ENCODE measurements at regions not wholly inside any gene's neighbourhood (a gene's known extent, or its start where the extent isn't known, plus 50 kb on each side); places are given as distances from the start of the nearest gene placed in this dataset.
A peak's percentile ranks its signal among the peaks of the same experiment; 100 is the strongest.

- CTCF ChIA-PET, result no interaction called here
- TF ChIP-seq, protein P1, sequence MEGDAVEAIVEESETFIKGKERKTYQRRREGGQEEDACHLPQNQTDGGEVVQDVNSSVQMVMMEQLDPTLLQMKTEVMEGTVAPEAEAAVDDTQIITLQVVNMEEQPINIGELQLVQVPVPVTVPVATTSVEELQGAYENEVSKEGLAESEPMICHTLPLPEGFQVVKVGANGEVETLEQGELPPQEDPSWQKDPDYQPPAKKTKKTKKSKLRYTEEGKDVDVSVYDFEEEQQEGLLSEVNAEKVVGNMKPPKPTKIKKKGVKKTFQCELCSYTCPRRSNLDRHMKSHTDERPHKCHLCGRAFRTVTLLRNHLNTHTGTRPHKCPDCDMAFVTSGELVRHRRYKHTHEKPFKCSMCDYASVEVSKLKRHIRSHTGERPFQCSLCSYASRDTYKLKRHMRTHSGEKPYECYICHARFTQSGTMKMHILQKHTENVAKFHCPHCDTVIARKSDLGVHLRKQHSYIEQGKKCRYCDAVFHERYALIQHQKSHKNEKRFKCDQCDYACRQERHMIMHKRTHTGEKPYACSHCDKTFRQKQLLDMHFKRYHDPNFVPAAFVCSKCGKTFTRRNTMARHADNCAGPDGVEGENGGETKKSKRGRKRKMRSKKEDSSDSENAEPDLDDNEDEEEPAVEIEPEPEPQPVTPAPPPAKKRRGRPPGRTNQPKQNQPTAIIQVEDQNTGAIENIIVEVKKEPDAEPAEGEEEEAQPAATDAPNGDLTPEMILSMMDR (conservative IDR thresholded peaks at IDR 0.05; ENCODE audit: low read depth), result no peak
- no peak overlapping the region for H3K27ac ChIP-seq
- DNase-seq (ENCODE audit: low spot score), result no peak
- POLR2A ChIA-PET (ENCODE audit: low non-redundant PET), result no interaction called here
Measured at GRCh38 chr10:58044072-58044471, 223.6 kb downstream of the IPMK start.

DNA sequence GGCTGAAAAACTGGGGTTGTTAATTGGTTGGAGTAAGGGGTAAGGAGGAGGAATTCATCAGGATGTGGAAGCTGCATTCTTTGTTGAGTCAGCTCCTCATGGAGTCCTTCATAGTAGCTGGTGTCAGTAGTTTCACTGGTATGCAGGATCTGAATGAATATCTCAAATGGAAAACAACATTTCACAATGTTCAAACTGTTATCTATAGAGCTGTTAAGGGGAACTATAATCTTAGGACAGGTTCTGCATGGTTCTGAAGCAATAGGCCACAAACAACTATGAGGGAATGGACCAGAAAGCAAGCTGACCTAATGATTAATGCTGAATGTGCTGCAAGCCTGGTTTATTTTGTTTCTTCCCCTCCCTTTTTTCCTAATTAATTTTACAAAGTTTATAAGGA lies 225.8 kb downstream of the IPMK start:
- CTCF ChIA-PET, result no interaction called here
- POLR2A ChIA-PET (ENCODE audit: low non-redundant PET), result no interaction called here

GRCh38 chr10:58030208-58030607 lies 237.5 kb downstream of the IPMK start:
- no peak for DNase-seq (ENCODE audit: low spot score)
- ChIA-PET CTCF (no interaction called here), POLR2A (ENCODE audit: low non-redundant PET) (no interaction called here)

More for the DNA sequence above, 225.8 kb downstream of the IPMK start:
- no peak for DNase-seq (ENCODE audit: low spot score)
- TF ChIP-seq, protein P1 (conservative IDR thresholded peaks at IDR 0.05; ENCODE audit: low read depth), result no peak
- no peak overlapping the region for H3K27ac ChIP-seq

GRCh38 chr10:58028597-58029366 lies 238.9 kb downstream of the IPMK start:
- TF ChIP-seq, protein P1 (conservative IDR thresholded peaks at IDR 0.05; ENCODE audit: low read depth), result no peak
- POLR2A ChIA-PET (ENCODE audit: low non-redundant PET), result no interaction called here
- CTCF ChIA-PET, result interaction anchor here (0.5 kb wide), 1 partner anchor 50 kb away, joined by 3 read pairs; no protein-coding TSS in a partner anchor
- peak; percentile 26 for DNase-seq (ENCODE audit: low spot score)
- H3K27ac ChIP-seq, result no peak overlapping the region

More at GRCh38 chr10:58030208-58030607, 237.5 kb downstream of the IPMK start:
- TF ChIP-seq, protein P1 (conservative IDR thresholded peaks at IDR 0.05; ENCODE audit: low read depth), result no peak
- no peak overlapping the region for H3K27ac ChIP-seq

DNA sequence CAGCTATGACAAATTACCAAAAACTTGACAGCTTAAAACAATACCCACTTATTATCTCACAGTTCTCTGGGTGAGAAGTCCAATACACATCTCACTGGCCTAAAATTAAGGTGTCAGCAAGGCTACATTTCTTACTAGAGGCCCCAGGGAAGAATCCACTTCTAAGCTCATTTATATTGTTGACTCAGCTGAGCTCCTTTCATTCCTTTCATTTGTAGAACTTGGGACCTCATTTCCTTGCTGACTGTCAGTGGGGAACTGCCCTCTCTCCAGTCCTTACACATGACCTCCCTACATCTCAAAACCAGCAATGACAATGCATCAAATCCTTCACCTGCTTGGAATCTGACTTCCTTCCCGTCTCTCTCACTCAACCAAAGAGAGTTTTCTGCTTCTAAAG lies 240.3 kb downstream of the IPMK start:
- no peak for DNase-seq (ENCODE audit: low spot score)
- POLR2A ChIA-PET (ENCODE audit: low non-redundant PET), result no interaction called here
- TF ChIP-seq, protein P1 (conservative IDR thresholded peaks at IDR 0.05; ENCODE audit: low read depth), result no peak
- no peak overlapping the region for H3K27ac ChIP-seq
- CTCF ChIA-PET, result no interaction called here

GRCh38 chr10:58026036-58026435 lies 241.7 kb downstream of the IPMK start:
- ChIA-PET POLR2A (ENCODE audit: low non-redundant PET) (no interaction called here), CTCF (no interaction called here)
- no peak overlapping the region for H3K27ac ChIP-seq
- no peak for DNase-seq (ENCODE audit: low spot score)
- TF ChIP-seq, protein P1 (conservative IDR thresholded peaks at IDR 0.05; ENCODE audit: low read depth), result no peak
